C4-2B (cell line): ENCODE measurements at regions not wholly inside any gene's neighbourhood (a gene's known extent, or its start where the extent isn't known, plus 50 kb on each side); places are given as distances from the start of the nearest gene placed in this dataset.

ENCODE experiments used
- CTCF ChIP-seq: fragments of 450-650 bp; conservative IDR thresholded peaks from 2 replicates; pipeline ENCODE4 v1.5.1; 2017; ENCODE audit warnings: mild to moderate bottlenecking
- ZFX ChIP-seq: fragments of 450-650 bp; IDR thresholded peaks from 2 replicates; pipeline ENCODE4 v1.6.1; 2017

GRCh38 chr2:144963031-144963430 lies 443.1 kb upstream of the ZEB2 start:
- TF ChIP-seq CTCF = no peak
- TF ChIP-seq ZFX = no peak
